HTR-8/SVneo (cell line): ENCODE measurements at regions not wholly inside any gene's neighbourhood (a gene's known extent, or its start where the extent isn't known, plus 50 kb on each side); places are given as distances from the start of the nearest gene placed in this dataset.
"Not testable (repeated sequence)": the region's sequence is repeated elsewhere in the genome, so short reads cannot be mapped to it uniquely, and the experiment has no call there.

Experiments
- DNase-seq: peaks from one replicate; pipeline ENCODE4 v3.0.0; 2011; ENCODE audit warnings: low spot score, mixed read lengths; ENCODE audit not compliant: insufficient read length
- FAIRE-seq: peaks from 2 replicates; lab custom pipeline; 2011; peaks lifted over from hg19 to GRCh38; lab: Jason Lieb, UNC

GRCh38 chr20:53783768-53784167 lies 190.1 kb upstream of the ZNF217 start:
- DNase-seq: no peak
- no peak for FAIRE-seq

DNA sequence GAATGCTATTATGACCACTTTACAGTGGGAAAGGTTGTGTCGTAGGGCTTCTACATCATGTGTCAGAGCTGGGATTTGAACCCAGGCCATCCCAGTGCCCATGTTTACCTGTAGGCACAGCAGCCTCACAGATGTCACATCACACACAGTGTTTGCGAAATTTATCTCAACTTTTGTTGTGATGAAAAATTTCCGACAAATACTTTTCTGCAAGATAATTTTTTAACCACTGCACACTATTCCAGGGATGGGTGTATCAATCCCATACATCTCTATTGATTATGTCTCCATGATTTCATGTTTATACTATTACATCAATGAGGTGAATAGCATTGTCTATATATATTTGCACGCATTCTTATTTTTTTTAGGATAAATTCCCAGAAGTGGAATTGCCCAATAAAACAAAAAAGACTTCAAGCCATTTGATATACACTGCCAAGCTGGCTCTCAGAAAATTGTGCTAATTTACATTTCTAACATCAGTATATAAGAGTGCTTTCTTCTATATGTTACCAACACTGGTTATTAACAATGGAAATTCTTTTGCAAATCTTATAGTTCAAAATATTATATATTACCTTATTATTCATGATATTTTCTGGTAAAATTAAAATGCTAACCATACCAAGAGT lies 189.1 kb upstream of the ZNF217 start:
- no peak for DNase-seq
- FAIRE-seq: peak; percentile 31

DNA sequence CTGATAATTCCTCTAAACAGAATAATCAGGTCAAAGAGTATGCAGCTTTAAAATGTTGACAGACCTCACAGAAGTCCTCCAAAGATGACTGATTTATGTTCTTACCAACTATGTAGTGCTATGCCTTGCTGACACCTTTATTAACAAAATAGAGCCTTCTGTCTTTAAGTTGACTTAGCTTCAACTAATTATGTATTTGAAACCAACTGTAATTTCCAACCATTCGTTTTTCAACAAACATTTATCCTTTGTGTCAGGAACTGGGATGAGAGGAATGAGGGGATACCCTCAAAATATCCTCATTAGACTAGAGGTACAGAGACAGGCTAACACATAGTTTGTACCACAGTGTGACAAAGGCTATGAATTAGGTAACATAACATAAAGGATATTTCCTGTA lies 186.2 kb upstream of the ZNF217 start:
- DNase-seq: no peak
- FAIRE-seq: peak; percentile 88

DNA sequence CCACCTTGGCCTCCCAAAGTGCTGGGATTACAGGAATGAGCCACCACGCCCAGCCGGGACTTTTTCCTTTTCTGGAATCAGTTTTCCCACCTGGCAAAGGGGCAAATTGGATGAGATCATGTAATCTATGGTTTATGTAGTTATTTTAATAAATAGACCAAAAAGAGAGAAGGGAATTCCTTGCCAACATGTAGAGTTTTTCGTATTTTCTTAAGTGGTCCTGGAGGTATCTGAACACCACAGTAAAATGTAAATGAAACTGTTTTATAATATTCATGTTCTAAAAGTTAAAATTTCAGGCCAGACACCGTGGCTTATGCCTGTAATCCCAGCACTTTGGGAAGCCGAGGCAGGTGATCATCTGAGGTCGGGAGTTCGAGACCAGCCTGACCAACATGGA lies 185.1 kb upstream of the ZNF217 start:
- DNase-seq (no peak), FAIRE-seq (no peak)

DNA sequence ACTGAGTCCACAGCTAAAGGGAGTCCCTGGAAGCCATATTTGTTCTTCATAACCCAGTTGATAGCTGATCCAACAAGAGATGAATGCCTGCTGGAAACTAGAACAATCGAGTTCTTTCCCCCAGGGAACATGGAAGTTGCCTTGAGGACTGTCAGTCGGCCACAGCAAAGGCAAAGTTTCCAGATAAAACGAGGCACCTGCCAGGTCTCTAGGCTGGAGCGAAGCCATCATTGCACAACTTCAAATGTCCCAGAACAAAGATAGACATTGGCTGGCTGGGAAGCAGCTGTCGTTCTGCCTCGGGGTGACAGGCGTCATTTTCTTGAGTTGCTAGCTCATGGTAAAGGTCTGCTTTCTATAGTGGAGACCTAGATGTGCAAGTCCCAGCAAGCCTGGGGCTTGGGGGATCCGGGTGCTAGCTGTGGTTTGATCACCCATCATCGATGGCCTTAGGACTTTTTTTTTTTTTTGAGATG lies 184.4 kb upstream of the ZNF217 start:
- DNase-seq (no peak), FAIRE-seq (peak; percentile 59)

DNA sequence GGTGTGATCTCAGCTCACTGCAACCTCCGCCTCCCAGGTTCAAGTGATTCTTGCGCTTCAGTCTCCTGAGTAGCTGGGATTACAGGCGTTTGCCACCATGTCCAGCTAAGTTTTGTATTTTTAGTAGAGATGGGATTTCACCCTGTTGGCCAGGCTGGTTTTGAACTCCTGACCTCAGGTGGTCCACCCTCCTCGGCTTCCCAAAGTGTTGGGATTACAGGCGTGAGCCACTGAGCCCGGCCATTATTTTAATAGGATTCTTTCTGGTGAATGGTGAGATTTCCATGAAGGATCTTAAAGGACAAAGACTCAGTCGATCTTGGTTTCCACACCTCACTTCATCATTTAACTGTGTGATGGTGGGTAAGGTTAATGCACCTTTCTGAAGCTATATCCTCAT lies 183.8 kb upstream of the ZNF217 start:
- not testable (repeated sequence) for FAIRE-seq

GRCh38 chr20:53776858-53777257 lies 183.2 kb upstream of the ZNF217 start:
- FAIRE-seq (peak; percentile 48), DNase-seq (no peak)

More for the DNA sequence above, 183.8 kb upstream of the ZNF217 start:
- not testable (repeated sequence) for DNase-seq

- FAIRE-seq: peak; percentile 93
- peak; percentile 96 for DNase-seq
Measured at GRCh38 chr20:53774461-53775203, 181.0 kb upstream of the ZNF217 start.

- FAIRE-seq: peak; percentile 90
- peak; percentile 99 for DNase-seq
Measured at GRCh38 chr20:53773792-53774401, 180.3 kb upstream of the ZNF217 start.

- peak; percentile 40 for FAIRE-seq
- not testable (repeated sequence) for DNase-seq
Measured at GRCh38 chr20:53773066-53773791, 179.6 kb upstream of the ZNF217 start.

GRCh38 chr20:53769041-53769440 lies 175.4 kb upstream of the ZNF217 start:
- FAIRE-seq: peak; percentile 46
- peak; percentile 49 for DNase-seq

DNA sequence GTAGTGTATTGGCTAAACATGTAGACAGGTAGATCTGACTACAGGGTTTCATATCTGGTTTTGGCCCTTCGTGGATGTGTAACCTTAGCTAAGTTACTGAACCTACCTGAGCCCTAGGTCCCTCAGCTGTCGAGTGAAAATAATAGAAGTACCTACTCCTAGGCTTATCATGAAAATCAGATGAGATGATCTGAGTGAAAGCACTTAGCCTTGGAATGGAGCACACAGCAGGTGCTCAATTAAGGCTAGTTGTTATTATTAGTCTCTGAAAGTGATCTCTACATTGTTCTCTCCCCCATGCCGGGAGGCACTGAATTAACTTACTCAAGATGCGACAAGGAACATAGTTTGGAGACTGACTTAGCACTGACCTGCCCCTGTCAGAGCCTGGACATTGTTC lies 174.7 kb upstream of the ZNF217 start:
- DNase-seq: no peak
- FAIRE-seq: peak; percentile 74

DNA sequence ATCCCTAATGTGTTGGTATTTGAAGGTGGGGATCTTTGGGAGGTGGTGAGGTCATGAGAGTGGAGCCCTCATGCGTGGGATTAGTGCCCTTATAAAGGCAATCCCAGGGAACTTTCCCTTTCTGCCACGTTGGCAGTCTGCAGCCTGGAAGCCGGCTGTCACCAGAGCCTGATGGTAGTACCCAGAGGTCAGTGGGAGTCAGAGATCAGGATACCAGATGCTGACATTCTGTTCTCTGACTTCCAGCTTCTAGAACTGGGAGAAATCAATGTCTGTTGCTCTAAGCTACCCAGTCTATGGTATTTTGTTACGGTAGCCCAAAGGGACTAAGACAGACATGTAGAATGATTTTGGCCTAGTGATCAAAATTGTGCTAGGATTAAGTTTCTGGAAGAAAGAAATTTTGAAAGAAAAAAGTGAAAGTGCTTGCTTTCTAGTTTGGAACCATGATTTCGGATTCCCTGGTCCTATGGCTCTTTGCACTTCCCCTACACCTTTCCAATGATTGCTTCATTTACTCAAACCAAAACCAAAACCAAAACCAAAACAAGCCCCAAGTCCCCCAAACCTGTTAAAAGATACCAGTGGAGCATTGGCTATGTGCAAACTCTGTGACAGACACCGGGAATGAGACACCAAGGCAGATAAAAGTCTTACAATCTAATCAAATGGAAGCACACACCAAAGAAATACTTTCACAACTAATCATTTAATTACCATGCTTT lies 173.7 kb upstream of the ZNF217 start:
- DNase-seq: no peak
- no peak for FAIRE-seq

GRCh38 chr20:53764415-53764800 lies 170.8 kb upstream of the ZNF217 start:
- DNase-seq (no peak), FAIRE-seq (no peak)

DNA sequence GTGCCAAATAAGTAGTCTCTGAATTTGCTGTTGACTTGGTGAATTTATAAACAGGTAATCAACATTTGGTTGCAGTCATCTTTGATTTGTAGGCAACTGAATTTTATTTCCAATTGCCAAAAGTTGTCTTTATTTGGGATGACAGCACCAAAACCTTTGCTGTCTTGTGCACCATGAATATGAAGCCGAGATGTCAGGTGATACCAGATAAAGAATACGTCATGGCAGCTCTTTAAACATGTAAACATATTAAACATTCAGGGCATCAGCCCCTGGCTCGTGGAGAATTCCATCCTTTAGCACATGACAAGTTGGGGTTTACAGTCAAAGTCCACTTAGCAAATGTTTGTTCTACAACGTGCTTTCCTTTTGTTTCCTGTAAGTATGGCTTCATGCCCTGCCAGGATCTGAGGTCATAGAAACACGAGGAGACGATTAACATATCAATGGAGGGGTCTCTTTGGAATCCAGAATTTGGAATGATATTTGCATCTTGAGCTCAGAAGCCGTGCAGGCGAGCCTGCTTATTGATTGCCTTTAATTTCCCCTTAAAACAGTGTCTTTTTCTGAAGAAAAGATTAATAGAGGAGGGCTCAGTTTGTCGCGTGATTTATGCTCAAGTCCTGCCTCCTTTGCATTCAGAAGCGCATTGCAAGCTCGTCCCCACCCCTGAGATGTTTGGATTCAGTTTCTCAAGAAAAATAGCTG lies 170.2 kb upstream of the ZNF217 start:
- FAIRE-seq (peak; percentile 20), DNase-seq (no peak)

GRCh38 chr20:53762423-53762798 lies 168.8 kb upstream of the ZNF217 start:
- DNase-seq, FAIRE-seq: not testable (repeated sequence)

- DNase-seq (no peak), FAIRE-seq (no peak)
Measured at GRCh38 chr20:53760025-53760441, 166.4 kb upstream of the ZNF217 start.

DNA sequence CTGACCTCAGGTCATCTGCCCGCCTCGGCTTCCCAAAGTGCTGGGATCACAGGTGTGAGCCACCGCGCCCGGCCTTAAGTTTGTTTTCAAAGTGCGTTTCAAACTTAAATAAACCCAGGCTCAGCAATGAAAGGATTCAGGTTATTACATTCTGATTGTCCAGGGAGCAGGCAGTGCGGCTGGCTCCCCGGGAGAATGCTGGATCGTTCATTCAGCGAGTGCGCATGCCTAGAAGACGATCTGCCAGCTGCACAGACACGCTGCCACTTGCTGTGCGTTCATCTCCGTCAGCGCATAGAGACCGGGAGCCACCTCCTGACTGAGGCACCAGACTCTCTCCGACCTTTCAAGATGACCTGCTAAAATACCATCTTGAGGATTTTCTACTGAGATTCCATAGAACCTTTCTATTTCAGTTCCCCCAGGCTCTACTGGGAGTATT lies 163.9 kb upstream of the ZNF217 start:
- no peak for DNase-seq
- no peak for FAIRE-seq
